Type B pancreatic cell (in vitro differentiated cells): ENCODE measurements at regions not wholly inside any gene's neighbourhood (a gene's known extent, or its start where the extent isn't known, plus 50 kb on each side); places are given as distances from the start of the nearest gene placed in this dataset.
A peak's percentile ranks its signal among the peaks of the same experiment; 100 is the strongest.

Experiments used
- DNase-seq: peaks from one replicate; pipeline ENCODE4 v3.0.0; 2021; ENCODE audit warnings: mixed read lengths; ENCODE audit not compliant: unreplicated experiment; ENCODE audit errors: extremely low spot score
- H3K27ac Mint-ChIP-seq: 2 replicates; pipeline ENCODE4 v1.8.0; 2021; ENCODE audit warnings: mild to moderate bottlenecking, mixed read lengths
- H3K27me3 Mint-ChIP-seq: 2 replicates; pipeline ENCODE4 v1.8.0; 2021; ENCODE audit warnings: mixed read lengths
- H3K36me3 Mint-ChIP-seq: 2 replicates; pipeline ENCODE4 v1.8.0; 2021; ENCODE audit warnings: mixed read lengths
- H3K4me1 Mint-ChIP-seq: one replicate; pipeline ENCODE4 v1.8.0; 2021; ENCODE audit warnings: mixed read lengths; ENCODE audit not compliant: unreplicated experiment
- H3K4me3 Mint-ChIP-seq: 2 replicates; pipeline ENCODE4 v1.8.0; 2021; ENCODE audit warnings: mild to moderate bottlenecking, mixed read lengths
- H3K9me3 Mint-ChIP-seq: 2 replicates; pipeline ENCODE4 v1.8.0; 2021; ENCODE audit warnings: mixed read lengths
- TF ChIP-seq, protein P1 (sequence below): fragments of 200-600 bp; sonication (generic); conservative IDR thresholded peaks from 2 replicates; pipeline ENCODE4 v1.5.0; 2021; ENCODE audit warnings: antibody characterized with exemption, mild to moderate bottlenecking

GRCh38 chr21:36630485-36631206, 68.3 kb upstream of the SIM2 start:
- Mint-ChIP-seq H3K4me3 (no peak overlapping the region), H3K36me3 (no peaks in the 10 kb centered on the region), H3K27ac (no peak overlapping the region), H3K9me3 (peaks cover 3% of the 10 kb centered on the region), H3K4me1 (peaks cover 14% of the 10 kb centered on the region), H3K27me3 (peaks cover 33% of the 10 kb centered on the region)
- TF ChIP-seq, protein P1, sequence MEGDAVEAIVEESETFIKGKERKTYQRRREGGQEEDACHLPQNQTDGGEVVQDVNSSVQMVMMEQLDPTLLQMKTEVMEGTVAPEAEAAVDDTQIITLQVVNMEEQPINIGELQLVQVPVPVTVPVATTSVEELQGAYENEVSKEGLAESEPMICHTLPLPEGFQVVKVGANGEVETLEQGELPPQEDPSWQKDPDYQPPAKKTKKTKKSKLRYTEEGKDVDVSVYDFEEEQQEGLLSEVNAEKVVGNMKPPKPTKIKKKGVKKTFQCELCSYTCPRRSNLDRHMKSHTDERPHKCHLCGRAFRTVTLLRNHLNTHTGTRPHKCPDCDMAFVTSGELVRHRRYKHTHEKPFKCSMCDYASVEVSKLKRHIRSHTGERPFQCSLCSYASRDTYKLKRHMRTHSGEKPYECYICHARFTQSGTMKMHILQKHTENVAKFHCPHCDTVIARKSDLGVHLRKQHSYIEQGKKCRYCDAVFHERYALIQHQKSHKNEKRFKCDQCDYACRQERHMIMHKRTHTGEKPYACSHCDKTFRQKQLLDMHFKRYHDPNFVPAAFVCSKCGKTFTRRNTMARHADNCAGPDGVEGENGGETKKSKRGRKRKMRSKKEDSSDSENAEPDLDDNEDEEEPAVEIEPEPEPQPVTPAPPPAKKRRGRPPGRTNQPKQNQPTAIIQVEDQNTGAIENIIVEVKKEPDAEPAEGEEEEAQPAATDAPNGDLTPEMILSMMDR, result peak; percentile 82
- no peak for DNase-seq

DNA sequence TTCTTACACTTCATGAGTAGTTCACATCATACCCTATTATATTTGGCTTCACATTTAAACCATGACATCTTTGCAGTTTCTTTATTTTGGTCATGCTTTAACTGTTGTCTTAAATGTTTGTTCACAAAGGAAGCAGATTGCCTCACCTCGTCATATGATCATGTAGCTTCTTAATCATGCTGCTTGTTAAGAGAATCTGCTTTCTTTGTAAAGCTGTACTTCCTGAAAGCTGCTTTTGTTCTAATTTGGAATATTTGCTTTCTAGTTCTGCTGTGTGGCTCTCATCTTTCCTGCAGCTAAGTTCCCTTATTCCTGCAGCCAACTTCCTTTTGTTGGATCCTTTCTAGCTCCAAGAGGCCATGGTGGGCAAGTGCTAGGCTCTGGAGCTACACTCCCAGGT, 62.9 kb upstream of the SIM2 start:
- TF ChIP-seq, protein P1, result no peak
- no peak overlapping the region for H3K27ac Mint-ChIP-seq
- H3K4me3 Mint-ChIP-seq, result no peak overlapping the region
- H3K36me3 Mint-ChIP-seq, result no peaks in the 10 kb centered on the region
- peaks cover 17% of the 10 kb centered on the region for H3K9me3 Mint-ChIP-seq
- no peak for DNase-seq
- peaks cover 24% of the 10 kb centered on the region for H3K27me3 Mint-ChIP-seq
- H3K4me1 Mint-ChIP-seq, result peaks cover 10% of the 10 kb centered on the region

- Mint-ChIP-seq H3K27me3 (peaks cover 23% of the 10 kb centered on the region), H3K36me3 (no peaks in the 10 kb centered on the region), H3K9me3 (peaks cover 17% of the 10 kb centered on the region), H3K4me1 (peaks cover 13% of the 10 kb centered on the region), H3K4me3 (no peak overlapping the region), H3K27ac (no peak overlapping the region)
- TF ChIP-seq, protein P1, result no peak
- DNase-seq, result no peak
Observed at GRCh38 chr21:36636439-36636838, 62.5 kb upstream of the SIM2 start.

GRCh38 chr21:36639769-36640168, 59.1 kb upstream of the SIM2 start:
- Mint-ChIP-seq H3K27ac (no peak overlapping the region), H3K27me3 (peaks cover 15% of the 10 kb centered on the region), H3K36me3 (no peaks in the 10 kb centered on the region), H3K4me1 (peaks cover 13% of the 10 kb centered on the region), H3K9me3 (peaks cover 17% of the 10 kb centered on the region), H3K4me3 (no peak overlapping the region)
- no peak for DNase-seq
- TF ChIP-seq, protein P1, result no peak

DNA sequence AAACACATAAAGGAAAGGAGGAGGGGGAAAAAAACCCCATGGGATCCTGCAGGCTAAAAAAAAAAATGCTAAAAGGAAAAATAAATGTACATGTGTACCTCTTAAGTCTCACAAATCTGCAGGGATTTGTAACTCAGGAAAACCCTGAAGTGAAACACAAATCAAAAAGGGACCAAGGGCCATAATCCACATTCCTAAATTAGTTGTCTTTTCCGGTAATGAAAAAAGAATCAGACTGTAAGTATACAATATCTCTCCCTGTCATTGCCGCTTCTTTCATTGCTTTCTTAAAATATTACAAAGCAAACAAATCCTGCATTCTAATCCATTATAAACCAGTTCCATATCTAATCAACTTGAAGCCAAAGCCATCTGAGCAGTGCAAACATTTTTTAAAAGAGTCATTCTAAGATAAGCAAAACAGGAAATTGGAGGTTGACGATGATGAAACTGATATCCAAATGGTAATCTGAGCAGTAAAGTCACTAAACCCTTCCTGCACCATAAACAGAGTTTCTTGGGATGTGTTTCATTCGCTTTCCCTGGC, 58.7 kb upstream of the SIM2 start:
- Mint-ChIP-seq H3K4me3 (no peak overlapping the region), H3K36me3 (no peaks in the 10 kb centered on the region), H3K4me1 (peaks cover 13% of the 10 kb centered on the region), H3K27me3 (peaks cover 15% of the 10 kb centered on the region), H3K9me3 (peaks cover 17% of the 10 kb centered on the region), H3K27ac (no peak overlapping the region)
- no peak for DNase-seq
- TF ChIP-seq, protein P1, result no peak
